ENCODE measurements at regions not wholly inside any gene's neighbourhood (a gene's known extent, or its start where the extent isn't known, plus 50 kb on each side); places are given as distances from the start of the nearest gene placed in this dataset.
"Not testable (repeated sequence)": the region's sequence is repeated elsewhere in the genome, so short reads cannot be mapped to it uniquely, and the experiment has no call there.

DNA sequence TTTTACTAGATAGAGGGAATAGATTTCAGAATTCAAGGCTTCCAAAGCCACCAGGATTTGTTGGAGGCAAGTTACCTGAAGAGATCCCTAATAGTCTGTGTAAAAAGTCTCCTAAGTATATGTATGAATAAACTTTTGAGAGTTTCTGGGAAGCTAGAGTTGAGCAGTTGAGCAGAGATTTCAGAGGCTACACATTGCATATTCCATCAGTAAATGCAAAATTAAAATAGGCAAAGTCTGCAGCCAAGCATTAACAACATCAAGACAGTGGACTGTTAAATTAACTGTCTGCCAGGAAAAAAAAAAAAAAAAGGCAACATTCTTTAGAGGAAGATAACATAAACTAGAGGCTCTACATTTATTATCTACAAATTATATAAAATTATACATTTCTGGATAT, 420.4 kb upstream of the TMEFF2 start:
- Histone ChIP-seq H3K4me3 (ENCODE audit: low read length) (no peak overlapping the region), H3K9ac (ENCODE audit: low read length) (no peak overlapping the region), H3K36me3 (ENCODE audit: insufficient read depth, low read length) (no peaks in the 10 kb centered on the region), H3K79me2 (ENCODE audit: low read length) (no peaks in the 10 kb centered on the region), H3K9me2 (replicated peaks; ENCODE audit: insufficient read depth, low read length) (0 out of 2 replicates have a peak, but pooled peaks cover 5% of the 10 kb centered on the region), H4K20me1 (ENCODE audit: insufficient read depth, low read depth, low read length) (no peaks in the 10 kb centered on the region), H3K4me1 (ENCODE audit: low read length) (no peaks in the 10 kb centered on the region), H2AFZ (ENCODE audit: low read length) (no peak overlapping the region), H3K27ac (ENCODE audit: low read length) (no peak overlapping the region), H3K9me3 (ENCODE audit: low read length) (peaks cover 8% of the 10 kb centered on the region; the same call in 1 of the 2 replicates), H3K4me2 (ENCODE audit: low read depth, low read length, poor library complexity, severe bottlenecking) (no peak overlapping the region), H3K27me3 (ENCODE audit: low read length) (no peaks in the 10 kb centered on the region)
- no peak for DNase-seq

DNA sequence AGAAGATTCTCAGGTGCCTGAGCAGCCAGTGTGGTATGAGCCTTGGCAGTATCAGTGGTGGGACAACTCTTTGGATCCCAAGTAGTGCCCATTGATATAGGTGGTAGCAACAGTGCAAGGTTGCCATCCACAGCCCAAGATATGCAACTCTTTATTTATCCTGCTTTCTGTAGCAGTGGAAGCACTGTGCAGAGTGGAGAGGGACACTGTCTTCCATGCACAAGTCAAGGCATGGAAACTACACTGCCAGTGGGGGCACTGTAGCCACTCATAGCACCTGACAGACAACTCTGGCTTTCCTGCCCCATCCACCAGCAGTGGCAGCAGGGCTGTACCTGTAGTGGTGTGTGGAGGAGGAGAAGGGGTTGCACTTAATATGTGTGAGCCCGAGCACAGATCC, 409.6 kb upstream of the TMEFF2 start:
- Histone ChIP-seq H3K9me2 (replicated peaks; ENCODE audit: insufficient read depth, low read length) (no peaks in the 10 kb centered on the region), H3K36me3 (ENCODE audit: insufficient read depth, low read length) (no peaks in the 10 kb centered on the region), H4K20me1 (ENCODE audit: insufficient read depth, low read depth, low read length) (no peaks in the 10 kb centered on the region), H3K9me3 (ENCODE audit: low read length) (no peaks in the 10 kb centered on the region; the same call in 1 of the 2 replicates), H3K27ac (ENCODE audit: low read length) (no peak overlapping the region), H3K9ac (ENCODE audit: low read length) (no peak overlapping the region), H3K4me2 (ENCODE audit: low read depth, low read length, poor library complexity, severe bottlenecking) (no peak overlapping the region), H3K79me2 (ENCODE audit: low read length) (no peaks in the 10 kb centered on the region), H2AFZ (ENCODE audit: low read length) (no peak overlapping the region), H3K4me1 (ENCODE audit: low read length) (no peaks in the 10 kb centered on the region), H3K4me3 (ENCODE audit: low read length) (no peak overlapping the region), H3K27me3 (ENCODE audit: low read length) (no peaks in the 10 kb centered on the region)
- no peak for DNase-seq

DNA sequence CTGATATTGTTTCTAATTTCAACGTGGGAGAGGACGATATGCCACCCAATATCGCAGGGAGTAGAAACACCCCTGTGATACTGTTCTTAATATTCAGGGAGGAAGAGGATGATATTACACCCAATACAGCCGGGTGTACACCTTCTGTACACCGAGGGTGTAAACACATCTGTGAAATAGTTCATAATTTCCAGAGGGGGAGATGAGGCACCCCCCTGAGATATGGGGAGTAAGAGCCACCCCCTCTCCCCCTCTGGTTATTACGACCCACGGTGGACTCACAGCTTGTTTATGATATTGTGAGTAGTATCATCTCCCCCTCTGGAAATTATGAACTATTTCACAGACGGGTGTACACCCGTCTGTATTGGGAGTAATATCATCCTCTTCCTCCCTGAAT, 403.9 kb upstream of the TMEFF2 start:
- H3K27ac ChIP-seq (ENCODE audit: low read length); H3K9ac ChIP-seq (ENCODE audit: low read length); H3K4me3 ChIP-seq (ENCODE audit: low read length); H3K9me3 ChIP-seq (ENCODE audit: low read length); H3K79me2 ChIP-seq (ENCODE audit: low read length); H4K20me1 ChIP-seq (ENCODE audit: insufficient read depth, low read depth, low read length); H3K4me1 ChIP-seq (ENCODE audit: low read length); H3K9me2 ChIP-seq (replicated peaks; ENCODE audit: insufficient read depth, low read length); DNase-seq; H2AFZ ChIP-seq (ENCODE audit: low read length); H3K4me2 ChIP-seq (ENCODE audit: low read depth, low read length, poor library complexity, severe bottlenecking); H3K27me3 ChIP-seq (ENCODE audit: low read length); H3K36me3 ChIP-seq (ENCODE audit: insufficient read depth, low read length): not testable (repeated sequence)

DNA sequence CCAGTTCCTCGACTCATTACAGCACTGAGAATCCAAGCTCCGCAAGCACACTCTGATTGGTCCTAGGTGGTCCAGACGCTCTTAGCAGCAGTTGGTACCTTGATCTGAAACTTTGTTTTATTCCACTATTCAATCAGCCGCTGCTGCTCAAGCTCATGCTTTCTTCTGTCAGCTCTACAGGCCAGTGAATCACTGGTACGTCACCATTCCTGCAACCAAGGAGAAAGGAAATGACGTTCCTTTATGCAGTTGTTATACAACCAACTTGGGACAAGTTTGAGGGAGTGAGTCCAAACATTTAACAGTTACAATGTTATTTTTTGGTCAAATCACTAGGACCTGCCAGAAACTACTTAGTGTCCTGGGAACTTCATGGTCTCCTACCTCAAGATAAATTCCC, 398.8 kb upstream of the TMEFF2 start:
- H3K9me2 ChIP-seq (replicated peaks; ENCODE audit: insufficient read depth, low read length), result no peaks in the 10 kb centered on the region
- no peak overlapping the region for H3K4me3 ChIP-seq (ENCODE audit: low read length)
- H3K27ac ChIP-seq (ENCODE audit: low read length), result no peak overlapping the region
- no peak overlapping the region for H2AFZ ChIP-seq (ENCODE audit: low read length)
- no peaks in the 10 kb centered on the region for H3K79me2 ChIP-seq (ENCODE audit: low read length)
- no peaks in the 10 kb centered on the region for H3K36me3 ChIP-seq (ENCODE audit: insufficient read depth, low read length)
- H3K9ac ChIP-seq (ENCODE audit: low read length), result no peak overlapping the region
- no peak for DNase-seq
- H3K9me3 ChIP-seq (ENCODE audit: low read length), result peaks cover 26% of the 10 kb centered on the region
- no peaks in the 10 kb centered on the region for H3K27me3 ChIP-seq (ENCODE audit: low read length)
- no peak overlapping the region for H3K4me2 ChIP-seq (ENCODE audit: low read depth, low read length, poor library complexity, severe bottlenecking)
- no peaks in the 10 kb centered on the region for H3K4me1 ChIP-seq (ENCODE audit: low read length)
- no peaks in the 10 kb centered on the region for H4K20me1 ChIP-seq (ENCODE audit: insufficient read depth, low read depth, low read length)

DNA sequence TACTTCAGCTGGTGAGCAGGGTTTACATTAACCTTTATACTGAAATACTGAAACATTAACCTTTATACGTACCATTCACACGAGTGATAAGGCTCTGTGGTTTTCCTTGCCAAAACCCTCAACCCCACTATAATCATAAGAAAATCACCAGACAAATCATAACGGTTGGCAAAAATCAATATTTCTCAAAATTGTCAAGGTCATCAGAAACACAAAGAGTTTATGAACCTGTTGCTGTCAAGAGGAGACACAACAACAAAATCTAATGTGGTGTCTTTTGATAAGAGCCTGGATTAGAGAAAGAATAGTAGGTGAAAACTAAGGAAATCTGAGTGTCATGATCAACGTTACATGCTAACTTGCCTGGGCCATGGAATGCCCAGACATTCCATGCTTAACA, 396.9 kb upstream of the TMEFF2 start:
- no peaks in the 10 kb centered on the region for H3K9me2 ChIP-seq (replicated peaks; ENCODE audit: insufficient read depth, low read length)
- H3K4me3 ChIP-seq (ENCODE audit: low read length), result no peak overlapping the region
- H3K27me3 ChIP-seq (ENCODE audit: low read length), result no peaks in the 10 kb centered on the region
- peaks cover 29% of the 10 kb centered on the region for H3K9me3 ChIP-seq (ENCODE audit: low read length)
- no peaks in the 10 kb centered on the region for H3K79me2 ChIP-seq (ENCODE audit: low read length)
- H3K36me3 ChIP-seq (ENCODE audit: insufficient read depth, low read length), result no peaks in the 10 kb centered on the region
- no peaks in the 10 kb centered on the region for H3K4me1 ChIP-seq (ENCODE audit: low read length)
- DNase-seq, result no peak
- no peak overlapping the region for H2AFZ ChIP-seq (ENCODE audit: low read length)
- no peak overlapping the region for H3K9ac ChIP-seq (ENCODE audit: low read length)
- H3K4me2 ChIP-seq (ENCODE audit: low read depth, low read length, poor library complexity, severe bottlenecking), result no peak overlapping the region
- no peak overlapping the region for H3K27ac ChIP-seq (ENCODE audit: low read length)
- no peaks in the 10 kb centered on the region for H4K20me1 ChIP-seq (ENCODE audit: insufficient read depth, low read depth, low read length)

DNA sequence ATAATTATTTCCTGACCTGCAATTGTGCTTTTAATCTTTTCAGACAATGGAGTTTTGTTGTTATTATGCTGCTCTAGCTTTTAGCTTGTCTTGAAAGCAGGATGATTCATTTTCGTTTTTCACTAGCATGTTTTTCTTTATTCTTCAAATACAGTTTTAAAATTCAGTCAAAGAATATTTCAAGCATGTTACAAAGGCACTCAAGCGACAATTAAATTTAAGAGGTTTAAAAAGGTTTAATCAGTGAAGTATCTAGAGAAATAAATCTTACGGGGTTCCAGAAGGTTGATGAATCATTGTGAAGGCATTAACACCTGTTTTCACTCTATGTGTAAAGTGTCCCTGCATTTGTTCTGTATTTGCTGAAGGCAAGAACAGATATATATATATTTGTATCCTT, 390.7 kb upstream of the TMEFF2 start:
- H3K4me2 ChIP-seq (ENCODE audit: low read depth, low read length, poor library complexity, severe bottlenecking), result no peak overlapping the region
- no peaks in the 10 kb centered on the region for H4K20me1 ChIP-seq (ENCODE audit: insufficient read depth, low read depth, low read length)
- H3K4me3 ChIP-seq (ENCODE audit: low read length), result no peak overlapping the region
- DNase-seq, result no peak
- no peaks in the 10 kb centered on the region for H3K27me3 ChIP-seq (ENCODE audit: low read length)
- no peak overlapping the region for H3K9ac ChIP-seq (ENCODE audit: low read length)
- no peaks in the 10 kb centered on the region for H3K9me2 ChIP-seq (replicated peaks; ENCODE audit: insufficient read depth, low read length)
- no peaks in the 10 kb centered on the region for H3K36me3 ChIP-seq (ENCODE audit: insufficient read depth, low read length)
- no peak overlapping the region for H3K27ac ChIP-seq (ENCODE audit: low read length)
- H3K79me2 ChIP-seq (ENCODE audit: low read length), result no peaks in the 10 kb centered on the region
- H2AFZ ChIP-seq (ENCODE audit: low read length), result no peak overlapping the region
- H3K4me1 ChIP-seq (ENCODE audit: low read length), result no peaks in the 10 kb centered on the region
- peaks cover 39% of the 10 kb centered on the region for H3K9me3 ChIP-seq (ENCODE audit: low read length)

DNA sequence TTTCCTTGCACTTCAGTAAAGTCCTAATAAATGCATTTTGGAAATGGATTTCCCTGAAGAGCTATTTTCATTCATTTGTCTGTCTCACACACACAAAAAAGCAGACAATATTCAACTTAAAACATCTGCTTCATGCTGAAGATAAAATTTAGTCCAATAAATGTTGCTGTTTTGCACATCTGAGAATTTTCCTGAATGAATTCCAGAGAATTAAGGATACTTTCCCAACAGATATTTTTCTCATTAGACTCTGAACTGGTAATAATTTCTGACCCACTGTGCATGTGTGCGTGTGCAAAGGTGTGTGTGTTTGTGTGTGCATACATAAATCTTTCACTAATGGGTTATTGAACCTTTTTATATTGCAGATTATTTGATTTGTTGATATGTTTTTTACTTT, 390.2 kb upstream of the TMEFF2 start:
- Histone ChIP-seq H3K4me3 (ENCODE audit: low read length) (no peak overlapping the region), H3K79me2 (ENCODE audit: low read length) (no peaks in the 10 kb centered on the region), H3K27ac (ENCODE audit: low read length) (no peak overlapping the region), H3K9ac (ENCODE audit: low read length) (no peak overlapping the region), H3K4me2 (ENCODE audit: low read depth, low read length, poor library complexity, severe bottlenecking) (no peak overlapping the region), H3K9me2 (replicated peaks; ENCODE audit: insufficient read depth, low read length) (no peaks in the 10 kb centered on the region), H3K4me1 (ENCODE audit: low read length) (no peaks in the 10 kb centered on the region), H4K20me1 (ENCODE audit: insufficient read depth, low read depth, low read length) (no peaks in the 10 kb centered on the region), H2AFZ (ENCODE audit: low read length) (no peak overlapping the region), H3K27me3 (ENCODE audit: low read length) (no peaks in the 10 kb centered on the region), H3K9me3 (ENCODE audit: low read length) (peaks cover 39% of the 10 kb centered on the region), H3K36me3 (ENCODE audit: insufficient read depth, low read length) (no peaks in the 10 kb centered on the region)
- DNase-seq, result no peak

DNA sequence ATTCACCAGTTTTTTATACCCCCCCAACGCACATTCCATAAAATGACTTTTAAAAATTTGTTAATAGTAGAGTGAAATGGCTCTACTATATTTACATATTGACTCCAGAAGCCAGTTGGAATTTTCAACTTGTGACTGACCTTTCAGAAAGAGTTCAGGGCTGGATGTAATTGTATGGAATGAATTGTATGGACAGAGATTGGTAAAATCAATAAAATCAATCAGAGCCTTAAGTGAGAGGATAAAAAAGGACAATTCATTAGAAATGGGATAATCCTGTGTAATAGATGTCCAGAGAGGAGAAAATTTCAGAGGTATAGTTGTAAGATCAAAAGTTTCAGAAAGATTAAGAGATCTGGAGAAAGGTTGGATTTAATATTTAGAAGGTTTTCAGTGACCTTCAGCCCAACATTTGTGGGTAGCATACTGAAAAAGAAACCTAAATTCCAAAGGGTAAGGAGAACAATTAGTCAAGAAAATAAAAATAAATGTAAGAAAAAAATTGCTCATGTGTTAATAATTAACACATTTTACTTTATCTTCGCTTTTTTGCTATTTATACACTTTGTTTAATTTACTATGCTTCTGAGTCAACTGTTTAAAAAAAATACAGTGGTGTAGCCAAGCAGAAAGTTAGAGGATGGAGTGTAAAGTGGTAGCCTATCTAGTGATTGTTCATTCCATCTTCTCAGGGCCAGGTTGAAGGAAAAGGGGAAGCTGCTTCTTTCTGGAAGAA, 385.4 kb upstream of the TMEFF2 start:
- Histone ChIP-seq H4K20me1 (ENCODE audit: insufficient read depth, low read depth, low read length) (no peaks in the 10 kb centered on the region), H3K9me3 (ENCODE audit: low read length) (peaks cover 27% of the 10 kb centered on the region)

More for the DNA sequence above, 385.4 kb upstream of the TMEFF2 start:
- DNase-seq, result no peak
- H3K9ac ChIP-seq (ENCODE audit: low read length), result no peak overlapping the region
- H3K4me3 ChIP-seq (ENCODE audit: low read length), result no peak overlapping the region
- H3K36me3 ChIP-seq (ENCODE audit: insufficient read depth, low read length), result no peaks in the 10 kb centered on the region
- no peak overlapping the region for H2AFZ ChIP-seq (ENCODE audit: low read length)
- H3K4me1 ChIP-seq (ENCODE audit: low read length), result no peaks in the 10 kb centered on the region
- no peaks in the 10 kb centered on the region for H3K79me2 ChIP-seq (ENCODE audit: low read length)
- H3K4me2 ChIP-seq (ENCODE audit: low read depth, low read length, poor library complexity, severe bottlenecking), result no peak overlapping the region
- H3K27me3 ChIP-seq (ENCODE audit: low read length), result no peaks in the 10 kb centered on the region
- H3K27ac ChIP-seq (ENCODE audit: low read length), result no peak overlapping the region
- no peaks in the 10 kb centered on the region for H3K9me2 ChIP-seq (replicated peaks; ENCODE audit: insufficient read depth, low read length)

All from Karpas-422 (cell line).